ENCODE measurements at regions not wholly inside any gene's neighbourhood (a gene's known extent, or its start where the extent isn't known, plus 50 kb on each side); places are given as distances from the start of the nearest gene placed in this dataset.

- Histone ChIP-seq H3K9me3 (ENCODE audit: insufficient read depth, low read depth, low read length) (peaks cover 8% of the 10 kb centered on the region; the same call in 1 of the 2 replicates), H3K36me3 (ENCODE audit: insufficient read depth, low read depth, low read length) (no peaks in the 10 kb centered on the region), H3K4me3 (ENCODE audit: low read length) (no peak overlapping the region), H3K4me1 (ENCODE audit: insufficient read depth, low read length) (no peaks in the 10 kb centered on the region), H3K9ac (ENCODE audit: low read depth, low read length) (no peak overlapping the region), H3K27me3 (ENCODE audit: insufficient read depth, low read length) (no peaks in the 10 kb centered on the region), H3K27ac (ENCODE audit: low read length) (no peak overlapping the region)
Observed at GRCh38 chr5:33261305-33261704, 179.5 kb upstream of the TARS1 start.

DNA sequence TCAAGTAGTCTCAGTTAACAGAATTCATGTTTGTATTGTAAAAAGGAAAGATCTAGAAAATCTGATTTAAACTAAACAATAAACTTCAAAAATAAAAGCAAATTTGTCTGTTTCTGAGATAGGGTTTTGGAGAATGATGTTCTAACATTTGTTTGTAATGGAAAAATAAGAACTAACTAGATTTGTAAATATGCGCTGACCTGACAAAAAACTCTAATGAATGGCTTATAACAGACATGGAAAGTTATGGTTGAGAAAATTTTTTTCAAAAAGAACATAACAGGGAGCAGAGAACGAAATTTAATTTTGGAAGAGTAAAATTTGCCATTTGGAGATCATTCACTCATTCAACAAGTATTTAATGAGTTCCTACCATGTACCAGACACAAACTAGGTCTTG lies 179.0 kb upstream of the TARS1 start:
- no peaks in the 10 kb centered on the region for H3K27me3 ChIP-seq (ENCODE audit: insufficient read depth, low read length)
- H3K4me1 ChIP-seq (ENCODE audit: insufficient read depth, low read length) = no peaks in the 10 kb centered on the region

DNA sequence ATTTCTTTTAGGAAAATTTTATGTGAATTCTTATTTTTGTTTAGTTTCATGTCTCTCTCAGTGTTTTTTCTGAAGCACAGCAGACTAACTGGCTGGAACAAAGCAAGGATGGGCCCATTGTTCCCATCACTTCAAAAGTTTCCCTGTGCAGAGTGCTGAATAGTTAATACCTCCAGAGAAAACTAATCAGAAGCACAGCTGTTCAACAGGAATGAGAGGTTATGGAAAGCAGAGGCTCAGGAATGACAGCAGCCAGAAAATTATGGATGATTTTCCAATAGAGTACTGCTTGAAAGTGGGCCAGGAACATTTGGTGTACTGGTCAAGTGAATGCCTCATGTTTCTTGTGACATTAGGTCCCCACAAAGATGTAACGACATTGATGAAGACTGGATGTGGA lies 173.0 kb upstream of the TARS1 start:
- Histone ChIP-seq H3K27me3 (ENCODE audit: insufficient read depth, low read length) (no peaks in the 10 kb centered on the region), H3K36me3 (ENCODE audit: insufficient read depth, low read depth, low read length) (no peaks in the 10 kb centered on the region), H3K27ac (ENCODE audit: low read length) (no peak overlapping the region), H3K4me1 (ENCODE audit: insufficient read depth, low read length) (no peaks in the 10 kb centered on the region), H3K9me3 (ENCODE audit: insufficient read depth, low read depth, low read length) (peaks cover 8% of the 10 kb centered on the region; the same call in 1 of the 2 replicates), H3K9ac (ENCODE audit: low read depth, low read length) (no peak overlapping the region), H3K4me3 (ENCODE audit: low read length) (no peak overlapping the region)

More for the DNA sequence above, 179.0 kb upstream of the TARS1 start:
- Histone ChIP-seq H3K9me3 (ENCODE audit: insufficient read depth, low read depth, low read length) (peaks cover 8% of the 10 kb centered on the region; the same call in 1 of the 2 replicates), H3K36me3 (ENCODE audit: insufficient read depth, low read depth, low read length) (no peaks in the 10 kb centered on the region), H3K9ac (ENCODE audit: low read depth, low read length) (no peak overlapping the region), H3K27ac (ENCODE audit: low read length) (no peak overlapping the region), H3K4me3 (ENCODE audit: low read length) (no peak overlapping the region)

GRCh38 chr5:33268374-33268773 lies 172.4 kb upstream of the TARS1 start:
- no peaks in the 10 kb centered on the region for H3K36me3 ChIP-seq (ENCODE audit: insufficient read depth, low read depth, low read length)
- H3K9ac ChIP-seq (ENCODE audit: low read depth, low read length) = no peak overlapping the region
- no peak overlapping the region for H3K4me3 ChIP-seq (ENCODE audit: low read length)
- H3K9me3 ChIP-seq (ENCODE audit: insufficient read depth, low read depth, low read length) = peaks cover 8% of the 10 kb centered on the region; the same call in 1 of the 2 replicates
- H3K27me3 ChIP-seq (ENCODE audit: insufficient read depth, low read length) = no peaks in the 10 kb centered on the region
- H3K4me1 ChIP-seq (ENCODE audit: insufficient read depth, low read length) = no peaks in the 10 kb centered on the region
- no peak overlapping the region for H3K27ac ChIP-seq (ENCODE audit: low read length)

GRCh38 chr5:33270671-33271070 lies 170.1 kb upstream of the TARS1 start:
- Histone ChIP-seq H3K4me1 (ENCODE audit: insufficient read depth, low read length) (no peaks in the 10 kb centered on the region), H3K4me3 (ENCODE audit: low read length) (no peak overlapping the region), H3K9ac (ENCODE audit: low read depth, low read length) (no peak overlapping the region), H3K27me3 (ENCODE audit: insufficient read depth, low read length) (no peaks in the 10 kb centered on the region), H3K36me3 (ENCODE audit: insufficient read depth, low read depth, low read length) (no peaks in the 10 kb centered on the region), H3K27ac (ENCODE audit: low read length) (no peak overlapping the region), H3K9me3 (ENCODE audit: insufficient read depth, low read depth, low read length) (no peaks in the 10 kb centered on the region)

DNA sequence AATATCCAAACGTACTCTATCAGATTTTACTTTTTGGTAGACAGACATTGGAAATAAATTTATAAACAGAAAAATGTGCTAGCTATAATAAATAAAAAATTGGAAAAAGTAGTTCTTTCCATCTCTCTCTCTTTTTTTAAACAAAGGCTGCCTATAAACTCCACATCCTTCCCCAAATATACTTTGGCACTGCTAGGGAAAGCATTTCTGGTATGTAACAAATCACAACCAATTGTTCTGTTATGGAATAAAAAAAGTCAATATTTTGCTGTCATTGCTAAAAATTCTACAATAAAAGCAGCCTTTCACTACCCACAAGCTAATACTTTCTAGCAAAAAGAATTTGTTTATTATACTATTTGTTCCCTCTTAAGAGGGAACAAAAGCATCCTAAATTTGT lies 169.2 kb upstream of the TARS1 start:
- H3K9ac ChIP-seq (ENCODE audit: low read depth, low read length) = no peak overlapping the region
- H3K36me3 ChIP-seq (ENCODE audit: insufficient read depth, low read depth, low read length) = no peaks in the 10 kb centered on the region

GRCh38 chr5:33272288-33272687 lies 168.5 kb upstream of the TARS1 start:
- no peaks in the 10 kb centered on the region for H3K27me3 ChIP-seq (ENCODE audit: insufficient read depth, low read length)
- no peaks in the 10 kb centered on the region for H3K36me3 ChIP-seq (ENCODE audit: insufficient read depth, low read depth, low read length)
- H3K9me3 ChIP-seq (ENCODE audit: insufficient read depth, low read depth, low read length) = no peaks in the 10 kb centered on the region
- no peak overlapping the region for H3K4me3 ChIP-seq (ENCODE audit: low read length)
- no peak overlapping the region for H3K9ac ChIP-seq (ENCODE audit: low read depth, low read length)
- H3K4me1 ChIP-seq (ENCODE audit: insufficient read depth, low read length) = no peaks in the 10 kb centered on the region
- no peak overlapping the region for H3K27ac ChIP-seq (ENCODE audit: low read length)

More for the DNA sequence above, 169.2 kb upstream of the TARS1 start:
- no peaks in the 10 kb centered on the region for H3K9me3 ChIP-seq (ENCODE audit: insufficient read depth, low read depth, low read length)
- H3K4me3 ChIP-seq (ENCODE audit: low read length) = no peak overlapping the region
- no peak overlapping the region for H3K27ac ChIP-seq (ENCODE audit: low read length)
- H3K27me3 ChIP-seq (ENCODE audit: insufficient read depth, low read length) = no peaks in the 10 kb centered on the region
- no peaks in the 10 kb centered on the region for H3K4me1 ChIP-seq (ENCODE audit: insufficient read depth, low read length)

GRCh38 chr5:33273985-33274384 lies 166.8 kb upstream of the TARS1 start:
- H3K27me3 ChIP-seq (ENCODE audit: insufficient read depth, low read length) = no peaks in the 10 kb centered on the region
- no peaks in the 10 kb centered on the region for H3K4me1 ChIP-seq (ENCODE audit: insufficient read depth, low read length)
- H3K9ac ChIP-seq (ENCODE audit: low read depth, low read length) = no peak overlapping the region
- no peak overlapping the region for H3K27ac ChIP-seq (ENCODE audit: low read length)
- no peak overlapping the region for H3K4me3 ChIP-seq (ENCODE audit: low read length)
- no peaks in the 10 kb centered on the region for H3K9me3 ChIP-seq (ENCODE audit: insufficient read depth, low read depth, low read length)
- no peaks in the 10 kb centered on the region for H3K36me3 ChIP-seq (ENCODE audit: insufficient read depth, low read depth, low read length)

DNA sequence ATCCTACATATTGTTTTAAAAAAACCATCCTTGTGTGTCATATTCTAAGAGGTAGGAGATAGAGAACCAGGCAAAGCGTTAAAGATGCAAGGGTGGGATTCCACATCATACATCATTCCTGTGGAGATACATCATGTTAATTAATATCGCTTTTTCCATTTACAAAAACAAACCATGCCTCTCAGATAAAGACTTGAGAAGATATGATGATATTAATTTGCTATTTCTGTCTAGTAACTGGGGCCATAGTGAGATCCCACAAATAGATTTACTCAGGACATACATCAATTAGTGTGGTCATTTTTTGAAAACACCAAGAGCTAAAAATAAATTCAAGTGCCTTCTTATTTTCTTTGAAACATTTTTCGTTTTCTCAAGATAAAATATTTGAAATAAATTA lies 165.4 kb upstream of the TARS1 start:
- Histone ChIP-seq H3K9me3 (ENCODE audit: insufficient read depth, low read depth, low read length) (no peaks in the 10 kb centered on the region), H3K4me3 (ENCODE audit: low read length) (no peak overlapping the region), H3K27ac (ENCODE audit: low read length) (no peak overlapping the region), H3K27me3 (ENCODE audit: insufficient read depth, low read length) (no peaks in the 10 kb centered on the region), H3K9ac (ENCODE audit: low read depth, low read length) (no peak overlapping the region), H3K4me1 (ENCODE audit: insufficient read depth, low read length) (no peaks in the 10 kb centered on the region), H3K36me3 (ENCODE audit: insufficient read depth, low read depth, low read length) (no peaks in the 10 kb centered on the region)

DNA sequence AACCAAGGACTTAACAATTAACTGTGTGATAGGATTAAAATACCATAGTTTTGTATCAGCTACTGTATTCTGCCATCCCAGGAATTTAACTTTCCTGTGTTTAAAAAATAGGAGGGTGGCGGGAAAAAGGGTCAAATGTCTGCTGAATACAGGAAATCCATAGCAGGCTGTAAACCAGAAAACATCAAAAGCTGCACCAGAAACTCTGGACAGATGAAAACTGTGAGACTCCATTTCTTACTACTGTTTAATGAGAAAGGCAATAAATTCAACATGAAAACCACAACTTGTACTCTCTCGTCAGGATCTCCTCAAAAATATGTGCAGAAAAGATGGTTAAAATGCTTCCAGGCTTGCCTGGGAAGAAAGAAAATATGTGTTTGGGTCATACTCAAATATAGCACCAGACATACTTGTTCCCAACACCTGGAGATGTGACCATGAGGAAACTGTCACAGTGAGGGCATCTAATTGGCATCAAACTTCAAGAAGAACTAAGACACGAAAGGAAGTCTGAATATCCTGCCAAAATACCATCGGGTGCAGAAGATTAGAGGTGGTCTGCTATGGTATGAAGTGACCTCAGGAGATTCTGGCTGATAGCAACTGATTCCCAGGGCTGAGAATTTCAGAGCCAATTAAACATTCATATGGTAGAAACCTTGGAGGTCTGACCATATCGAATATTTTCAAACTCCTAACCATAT lies 164.7 kb upstream of the TARS1 start:
- Histone ChIP-seq H3K27me3 (ENCODE audit: insufficient read depth, low read length) (no peaks in the 10 kb centered on the region), H3K27ac (ENCODE audit: low read length) (no peak overlapping the region), H3K36me3 (ENCODE audit: insufficient read depth, low read depth, low read length) (no peaks in the 10 kb centered on the region), H3K4me3 (ENCODE audit: low read length) (no peak overlapping the region), H3K9me3 (ENCODE audit: insufficient read depth, low read depth, low read length) (no peaks in the 10 kb centered on the region), H3K4me1 (ENCODE audit: insufficient read depth, low read length) (no peaks in the 10 kb centered on the region), H3K9ac (ENCODE audit: low read depth, low read length) (no peak overlapping the region)

GRCh38 chr5:33276628-33276950 lies 164.2 kb upstream of the TARS1 start:
- Histone ChIP-seq H3K9me3 (ENCODE audit: insufficient read depth, low read depth, low read length) (no peaks in the 10 kb centered on the region), H3K4me1 (ENCODE audit: insufficient read depth, low read length) (no peaks in the 10 kb centered on the region), H3K27ac (ENCODE audit: low read length) (no peak overlapping the region), H3K27me3 (ENCODE audit: insufficient read depth, low read length) (no peaks in the 10 kb centered on the region), H3K36me3 (ENCODE audit: insufficient read depth, low read depth, low read length) (no peaks in the 10 kb centered on the region), H3K4me3 (ENCODE audit: low read length) (no peak overlapping the region), H3K9ac (ENCODE audit: low read depth, low read length) (no peak overlapping the region)

GRCh38 chr5:33277061-33277650 lies 163.6 kb upstream of the TARS1 start:
- no peaks in the 10 kb centered on the region for H3K4me1 ChIP-seq (ENCODE audit: insufficient read depth, low read length)
- H3K9ac ChIP-seq (ENCODE audit: low read depth, low read length) = no peak overlapping the region
- no peaks in the 10 kb centered on the region for H3K27me3 ChIP-seq (ENCODE audit: insufficient read depth, low read length)
- no peak overlapping the region for H3K4me3 ChIP-seq (ENCODE audit: low read length)
- H3K27ac ChIP-seq (ENCODE audit: low read length) = no peak overlapping the region
- no peaks in the 10 kb centered on the region for H3K9me3 ChIP-seq (ENCODE audit: insufficient read depth, low read depth, low read length)
- H3K36me3 ChIP-seq (ENCODE audit: insufficient read depth, low read depth, low read length) = no peaks in the 10 kb centered on the region
